Keratinocyte (primary cell): ENCODE measurements at regions not wholly inside any gene's neighbourhood (a gene's known extent, or its start where the extent isn't known, plus 50 kb on each side); places are given as distances from the start of the nearest gene placed in this dataset.

Source experiments
- DNase-seq: peaks from one replicate; pipeline ENCODE4 v3.0.0-alpha.2; 2011; ENCODE audit warnings: low read depth, missing footprints, low spot score
- FAIRE-seq: peaks from 2 replicates; lab custom pipeline; 2011; peaks lifted over from hg19 to GRCh38; lab: Jason Lieb, UNC
- H2AFZ ChIP-seq: 2 replicates; pipeline ENCODE4 v1.6.0; 2012; ENCODE audit warnings: low read length, control low read depth, inconsistent platforms; ENCODE audit not compliant: control insufficient read depth
- H3K27ac ChIP-seq: 2 replicates; pipeline ENCODE4 v1.5.1; 2011; ENCODE audit warnings: low read length; ENCODE audit not compliant: control insufficient read depth, insufficient read depth
- H3K27me3 ChIP-seq: 3 replicates; pipeline ENCODE4 v1.6.0; 2011; ENCODE audit warnings: low read length; ENCODE audit not compliant: control insufficient read depth, insufficient read depth; ENCODE audit errors: extremely low read depth
- H3K36me3 ChIP-seq, 2 experiments: 2 replicates in 1 of 2; 3 replicates in 1 of 2; pipeline ENCODE4 v1.5.1; 2011; ENCODE audit warnings: low read length in 2 of 2, mild to moderate bottlenecking in 1 of 2; ENCODE audit not compliant: control insufficient read depth in 2 of 2, insufficient read depth in 2 of 2; ENCODE audit errors: extremely low read depth in 1 of 2
- H3K4me1 ChIP-seq: 3 replicates; pipeline ENCODE4 v1.5.1; 2011; ENCODE audit warnings: low read length; ENCODE audit not compliant: control insufficient read depth, insufficient read depth; ENCODE audit errors: extremely low read depth
- H3K4me2 ChIP-seq: 3 replicates; pipeline ENCODE4 v1.6.0; 2011; ENCODE audit warnings: low read depth, low read length; ENCODE audit not compliant: control insufficient read depth, insufficient read depth; ENCODE audit errors: extremely low read depth
- H3K4me3 ChIP-seq, 3 experiments: fragments of 200-600 bp in 1 of 3; sonication (generic) in 1 of 3; 2 replicates in 2 of 3; 3 replicates in 1 of 3; pipeline ENCODE4 v1.5.1; 2011 to 2016; ENCODE audit warnings: low read length in 3 of 3, mild to moderate bottlenecking in 3 of 3, control low read depth in 2 of 3, inconsistent platforms in 1 of 3, low read depth in 1 of 3, mixed read lengths in 1 of 3, mixed run types in 1 of 3, moderate library complexity in 1 of 3; ENCODE audit not compliant: control insufficient read depth in 2 of 3, insufficient read depth in 2 of 3; ENCODE audit errors: extremely low read depth in 1 of 3
- H3K79me2 ChIP-seq: 2 replicates; pipeline ENCODE4 v1.6.0; 2012; ENCODE audit warnings: low read length; ENCODE audit not compliant: control insufficient read depth, insufficient read depth
- H3K9ac ChIP-seq: 3 replicates; pipeline ENCODE4 v1.6.0; 2011; ENCODE audit warnings: low read length; ENCODE audit not compliant: control insufficient read depth, insufficient read depth; ENCODE audit errors: extremely low read depth
- H3K9me1 ChIP-seq: 3 replicates; pipeline ENCODE4 v1.6.0; 2011; ENCODE audit warnings: low read length; ENCODE audit not compliant: control insufficient read depth, insufficient read depth; ENCODE audit errors: extremely low read depth
- H3K9me3 ChIP-seq: 2 replicates; pipeline ENCODE4 v1.5.1; 2012; ENCODE audit warnings: low read depth, low read length; ENCODE audit not compliant: control insufficient read depth
- H4K20me1 ChIP-seq: 3 replicates; pipeline ENCODE4 v1.6.0; 2011; ENCODE audit warnings: low read length; ENCODE audit not compliant: control insufficient read depth, insufficient read depth; ENCODE audit errors: extremely low read depth
- CTCF ChIP-seq, 3 experiments: IDR thresholded peaks in 1 of 3; conservative IDR thresholded peaks in 1 of 3; optimal IDR thresholded peaks in 1 of 3; 2 replicates in 2 of 3; 3 replicates in 1 of 3; pipeline versions ENCODE3 to v1.5.1; 2011; ENCODE audit warnings: low read length in 3 of 3, mild to moderate bottlenecking in 3 of 3, moderate library complexity in 2 of 3, control low read depth in 1 of 3, inconsistent platforms in 1 of 3; ENCODE audit not compliant: insufficient read depth in 2 of 3; ENCODE audit errors: extremely low read depth in 1 of 3
- EZH2 ChIP-seq: IDR thresholded peaks from one replicate; pipeline ENCODE4 v1.6.1; 2012; ENCODE audit warnings: inconsistent platforms, mild to moderate bottlenecking, low read length, moderate library complexity
- dilution Hi-C: fragments of 300-500 bp; cut with MboI; formaldehyde crosslinking; loops from one replicate; pipeline ENCODE4 v1.7.0; 2020; ENCODE audit warnings: low sequenced_read_pairs; ENCODE audit not compliant: extremely low pct_ligation_motif_present

DNA sequence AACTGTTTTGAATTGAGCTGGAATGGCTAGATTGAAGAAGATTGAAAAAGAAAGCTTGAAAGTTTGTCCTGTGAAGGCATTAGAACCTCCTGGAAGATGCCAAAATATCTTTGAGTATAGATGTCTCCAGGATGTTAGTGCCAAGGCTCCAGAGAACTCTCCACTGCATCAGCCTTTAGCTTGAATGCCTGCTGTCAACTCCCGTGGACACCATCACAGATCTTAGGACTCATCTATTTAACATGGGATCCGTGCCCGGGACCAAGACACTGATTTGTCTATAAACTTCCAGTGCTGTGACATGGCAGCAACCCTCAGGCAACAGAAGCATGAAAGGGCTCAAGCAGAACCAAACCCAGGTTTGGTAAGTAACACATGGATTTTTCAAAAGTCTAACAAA, 670.9 kb upstream of the ST8SIA4 start:
- no peak for TF ChIP-seq CTCF (optimal IDR thresholded peaks at IDR 0.05 in 1 of 3, IDR thresholded peaks at IDR 0.05 in 1 of 3, conservative IDR thresholded peaks at IDR 0.05 in 1 of 3; ENCODE audit: extremely low read depth in 1 of 3, insufficient read depth in 2 of 3, low read length in 3 of 3)
- TF ChIP-seq EZH2 = no peak

GRCh38 chr5:101561018-101561417, 657.9 kb upstream of the ST8SIA4 start:
- H3K9me1 ChIP-seq = no peaks in the 10 kb centered on the region
- no peaks in the 10 kb centered on the region for H3K36me3 ChIP-seq
- no peak overlapping the region for H3K4me3 ChIP-seq
- H3K27ac ChIP-seq = no peak overlapping the region
- H3K27me3 ChIP-seq = no peaks in the 10 kb centered on the region
- no peak for TF ChIP-seq CTCF (optimal IDR thresholded peaks at IDR 0.05 in 1 of 3, IDR thresholded peaks at IDR 0.05 in 1 of 3, conservative IDR thresholded peaks at IDR 0.05 in 1 of 3; ENCODE audit: extremely low read depth in 1 of 3, insufficient read depth in 2 of 3, low read length in 3 of 3)
- no peak for TF ChIP-seq EZH2
- FAIRE-seq = no peak
- H4K20me1 ChIP-seq = no peaks in the 10 kb centered on the region
- no peaks in the 10 kb centered on the region for H3K4me1 ChIP-seq
- no peak overlapping the region for H3K9ac ChIP-seq
- dilution Hi-C loops = no loop called here
- H2AFZ ChIP-seq = no peak overlapping the region
- H3K4me2 ChIP-seq = no peak overlapping the region
- no peaks in the 10 kb centered on the region for H3K79me2 ChIP-seq
- no peak for DNase-seq
- no peaks in the 10 kb centered on the region for H3K9me3 ChIP-seq

More for the DNA sequence above, 670.9 kb upstream of the ST8SIA4 start:
- no peak overlapping the region for H3K4me2 ChIP-seq
- H3K79me2 ChIP-seq = no peaks in the 10 kb centered on the region
- no peak overlapping the region for H3K27ac ChIP-seq
- H4K20me1 ChIP-seq = no peaks in the 10 kb centered on the region
- no peak overlapping the region for H3K9ac ChIP-seq
- DNase-seq (no peak), FAIRE-seq (no peak)
- dilution Hi-C loops = no loop called here
- no peaks in the 10 kb centered on the region for H3K4me1 ChIP-seq
- no peaks in the 10 kb centered on the region for H3K36me3 ChIP-seq
- H3K9me3 ChIP-seq = no peaks in the 10 kb centered on the region
- H3K9me1 ChIP-seq = no peaks in the 10 kb centered on the region
- H3K27me3 ChIP-seq = no peaks in the 10 kb centered on the region
- no peak overlapping the region for H2AFZ ChIP-seq
- no peak overlapping the region for H3K4me3 ChIP-seq
